Fibroblast of skin of right biceps (primary cell): ENCODE measurements at regions not wholly inside any gene's neighbourhood (a gene's known extent, or its start where the extent isn't known, plus 50 kb on each side); places are given as distances from the start of the nearest gene placed in this dataset.
"Not testable (repeated sequence)": the region's sequence is repeated elsewhere in the genome, so short reads cannot be mapped to it uniquely, and the experiment has no call there.

Experiments
- DNase-seq: peaks from one replicate; pipeline ENCODE4 v3.0.0-alpha.2; 2013

DNA sequence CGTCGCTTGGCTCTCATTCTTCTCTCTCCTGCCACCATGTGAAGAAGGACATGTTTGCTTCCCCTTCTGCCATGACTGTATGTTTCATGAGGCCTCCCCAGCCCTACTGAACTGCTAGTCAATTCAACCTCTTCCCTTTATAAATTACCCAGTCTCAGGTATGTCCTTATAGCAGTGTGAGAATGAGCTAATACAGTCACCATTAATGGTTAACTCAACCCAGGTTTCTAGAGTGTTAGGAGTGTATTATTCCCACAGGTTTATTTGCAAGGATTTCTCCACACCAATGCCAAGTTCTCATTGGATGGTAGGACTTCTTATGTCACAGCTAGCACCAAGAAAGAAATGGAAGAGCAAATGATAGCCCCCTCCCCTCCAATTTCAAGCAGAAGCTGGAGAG, 71.9 kb downstream of the DYNAP start:
- DNase-seq: no peak

DNA sequence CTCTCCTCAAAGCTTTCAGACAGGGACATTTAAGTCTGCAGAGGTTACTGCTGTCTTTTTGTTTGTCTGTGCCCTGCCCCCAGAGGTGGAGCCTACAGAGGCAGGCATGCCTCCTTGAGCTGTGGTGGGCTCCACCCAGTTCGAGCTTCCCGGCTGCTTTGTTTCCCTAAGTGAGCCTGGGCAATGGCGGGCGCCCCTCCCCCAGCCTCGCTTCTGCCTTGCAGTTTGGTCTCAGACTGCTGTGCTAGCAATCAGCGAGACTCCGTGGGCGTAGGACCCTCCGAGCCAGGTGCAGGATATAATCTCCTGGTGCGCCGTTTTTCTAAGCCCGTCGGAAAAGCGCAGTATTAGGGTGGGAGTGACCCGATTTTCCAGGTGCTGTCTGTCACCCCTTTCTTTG, 78.7 kb downstream of the DYNAP start:
- not testable (repeated sequence) for DNase-seq

GRCh38 chr18:54671291-54671881, 80.3 kb downstream of the DYNAP start:
- DNase-seq: peak; percentile 30

DNA sequence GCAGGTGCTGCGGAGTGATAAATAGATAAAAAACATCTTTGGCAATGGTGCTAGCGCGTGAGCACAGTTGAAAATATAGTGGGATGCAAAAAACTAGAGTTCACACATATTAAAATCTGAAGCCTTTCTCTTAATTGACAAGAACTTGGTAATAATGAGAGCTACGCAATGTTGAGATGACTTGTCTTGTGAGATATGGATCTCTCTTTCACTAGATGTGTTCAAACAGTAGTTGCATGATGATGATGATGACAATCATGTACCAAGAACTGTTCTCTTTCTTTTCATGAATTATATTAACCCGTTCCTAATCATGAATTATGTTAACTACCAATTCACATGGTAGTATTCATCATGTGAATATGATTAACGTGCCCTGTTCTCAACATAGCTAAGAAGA, 81.1 kb downstream of the DYNAP start:
- DNase-seq: no peak

DNA sequence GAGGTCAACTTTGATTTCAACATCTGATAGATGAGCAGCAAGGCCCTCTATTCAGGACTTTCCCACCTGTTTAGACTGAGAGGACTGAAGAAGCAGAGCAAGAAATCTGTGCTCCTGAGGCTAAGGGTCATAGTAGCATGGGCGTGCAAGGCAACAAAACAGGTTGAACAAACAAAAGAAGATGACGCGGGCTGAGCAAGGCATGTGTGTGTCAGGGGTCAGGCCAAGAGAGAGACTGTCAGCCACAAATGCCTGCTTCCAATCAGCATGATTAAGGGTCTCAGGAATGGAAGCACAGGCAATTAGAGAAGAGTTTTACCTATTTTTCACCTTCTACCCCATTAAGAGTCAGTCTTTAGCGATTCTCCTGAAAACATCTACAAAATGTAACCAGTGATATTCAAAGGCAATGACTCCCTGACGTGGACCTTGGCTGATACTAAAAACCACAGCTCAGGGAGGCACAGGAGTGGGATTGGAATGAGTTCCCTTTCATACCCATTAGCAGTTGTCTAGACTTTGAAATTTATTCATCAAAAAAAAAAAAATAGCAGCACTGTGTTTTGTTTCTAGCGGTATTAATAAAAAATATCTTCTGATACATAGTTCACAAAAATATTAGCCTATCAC, 81.9 kb downstream of the DYNAP start:
- DNase-seq: no peak

DNA sequence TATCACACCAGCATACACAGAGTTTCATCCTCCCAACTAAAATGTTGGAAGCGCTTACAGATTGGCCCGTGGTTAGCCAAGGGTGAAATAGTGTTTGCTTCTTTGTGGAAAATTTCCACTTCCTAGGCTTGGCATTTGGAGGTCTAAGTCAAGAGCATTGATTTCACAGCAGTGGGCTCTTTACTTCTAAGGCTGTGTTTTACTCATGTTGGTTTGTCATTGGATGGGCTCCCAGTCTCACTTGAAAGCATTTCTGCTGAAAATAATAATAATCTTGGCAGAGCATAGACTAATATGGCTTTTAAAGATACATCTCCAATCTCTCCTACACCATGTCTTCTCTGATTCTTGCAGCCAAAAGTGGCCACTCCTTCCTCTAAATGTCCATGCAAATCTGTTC, 82.9 kb downstream of the DYNAP start:
- no peak for DNase-seq

DNA sequence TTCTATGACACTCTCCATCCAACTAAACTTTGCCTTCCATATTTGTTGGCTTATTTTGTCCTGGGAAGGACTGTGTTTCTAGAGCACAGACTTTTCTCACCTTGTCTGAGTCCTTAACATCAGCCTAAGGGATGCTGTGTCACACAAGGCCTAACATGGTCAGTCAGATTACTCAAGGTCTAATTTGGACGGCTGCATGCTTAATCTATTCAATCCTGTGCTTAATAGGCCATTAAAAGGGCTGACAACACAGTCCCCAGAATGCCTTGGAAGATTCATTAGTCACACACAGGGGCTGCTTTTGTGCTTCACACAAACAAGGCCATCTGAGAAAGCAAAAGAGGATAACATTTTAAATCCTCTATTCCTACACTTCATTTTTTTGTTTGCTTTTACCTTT, 84.0 kb downstream of the DYNAP start:
- no peak for DNase-seq

DNA sequence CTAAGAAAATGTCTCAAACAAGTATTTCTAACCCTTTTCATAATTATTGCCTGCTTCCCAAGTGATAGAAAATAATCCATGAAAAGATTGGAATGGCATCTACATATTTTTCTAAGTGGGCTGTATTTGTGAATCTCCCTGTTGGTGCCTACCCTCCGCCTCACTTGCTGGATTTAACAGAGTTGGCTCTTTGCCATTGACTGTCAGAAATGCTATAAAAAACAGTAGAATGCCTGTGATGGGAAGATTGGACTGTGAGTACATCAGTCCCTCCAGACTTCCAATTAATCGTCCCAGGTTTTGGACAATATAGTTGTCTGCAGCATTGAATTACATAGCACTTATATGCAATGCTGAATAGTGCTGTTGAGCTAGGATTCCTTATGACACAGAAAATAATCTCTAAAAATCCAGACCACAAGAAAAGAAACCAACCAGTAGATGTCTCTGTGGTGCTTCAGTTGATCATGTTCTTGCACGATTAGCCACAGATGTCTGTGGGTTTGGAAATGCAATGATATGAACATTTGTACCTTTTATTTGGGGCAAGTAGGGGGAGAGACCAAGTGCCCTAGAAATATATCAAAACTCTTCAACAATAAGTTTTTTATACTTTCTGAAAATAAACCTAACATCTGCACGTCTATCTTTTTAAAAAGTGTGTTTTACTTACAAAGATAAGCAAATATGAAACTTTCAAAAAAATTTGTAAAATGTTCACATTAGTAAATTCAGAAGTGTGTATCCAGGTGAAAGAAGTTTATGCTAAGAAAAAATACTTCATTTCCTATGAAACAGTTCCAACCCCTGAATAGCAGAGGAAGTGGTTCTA, 88.5 kb downstream of the DYNAP start:
- DNase-seq: peak; percentile 76

- peak; percentile 46 for DNase-seq
These were observed 93.7 kb downstream of the DYNAP start for GRCh38 chr18:54684784-54685183.

DNA sequence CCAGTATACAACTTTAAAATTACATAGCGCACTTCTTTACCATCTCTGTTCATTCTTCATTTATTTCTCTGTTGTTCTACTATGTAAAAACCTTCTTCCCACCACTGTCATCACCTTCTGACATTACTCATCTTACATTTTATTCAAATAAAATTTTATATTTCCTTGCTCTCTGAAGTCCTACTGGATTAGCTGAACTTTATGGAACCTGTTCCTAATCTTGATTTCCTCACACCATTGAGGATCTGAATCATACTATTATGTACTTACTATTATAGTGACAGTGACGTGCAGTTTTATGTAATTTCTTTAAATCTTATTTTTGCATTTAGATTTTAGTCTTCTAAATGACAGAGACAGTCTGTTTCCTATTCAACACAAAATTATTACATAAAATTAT, 98.3 kb downstream of the DYNAP start:
- DNase-seq: no peak

- peak; percentile 43 for DNase-seq
These were observed 99.2 kb downstream of the DYNAP start for GRCh38 chr18:54690198-54690597.

DNA sequence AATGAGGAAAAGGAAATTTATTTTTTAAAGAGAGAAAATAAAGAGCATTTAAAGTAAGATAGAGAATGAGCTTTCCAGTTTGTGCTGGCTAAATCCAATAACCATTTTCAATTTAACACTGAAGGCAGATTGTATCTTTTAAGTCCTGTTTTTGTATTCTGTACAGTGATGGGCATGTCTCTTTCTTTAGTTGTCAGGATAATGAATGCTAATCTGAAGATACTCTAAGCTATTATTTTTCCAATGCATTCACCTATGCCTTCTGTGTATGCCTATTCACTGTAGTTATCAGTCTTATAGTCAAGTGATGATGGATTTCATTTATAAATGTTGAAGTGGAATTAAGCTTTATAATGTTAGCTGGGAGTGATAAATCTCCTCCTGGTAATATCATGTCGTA, 101.4 kb downstream of the DYNAP start:
- DNase-seq: no peak

- DNase-seq: no peak
These were observed 105.7 kb downstream of the DYNAP start for GRCh38 chr18:54696616-54697293.

DNA sequence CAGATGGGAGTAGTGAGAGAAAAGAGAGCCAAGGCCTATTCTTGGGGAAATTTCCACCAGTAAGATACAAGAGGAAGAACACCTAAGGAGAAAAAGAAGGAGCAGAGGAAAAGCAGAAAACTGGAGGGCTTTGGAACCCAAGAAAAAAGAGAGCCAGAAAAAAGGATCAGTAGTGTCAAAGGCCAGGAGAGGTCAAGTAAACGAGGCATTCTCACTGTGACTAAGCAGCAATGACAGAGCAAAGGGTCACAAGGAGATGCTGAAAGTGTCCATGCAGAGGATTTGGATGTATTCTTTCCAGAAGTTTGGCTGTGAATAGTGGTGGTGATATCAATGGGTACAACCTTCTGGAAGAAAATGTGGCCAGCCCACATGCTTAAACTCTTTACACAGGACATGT, 109.5 kb downstream of the DYNAP start:
- no peak for DNase-seq

DNA sequence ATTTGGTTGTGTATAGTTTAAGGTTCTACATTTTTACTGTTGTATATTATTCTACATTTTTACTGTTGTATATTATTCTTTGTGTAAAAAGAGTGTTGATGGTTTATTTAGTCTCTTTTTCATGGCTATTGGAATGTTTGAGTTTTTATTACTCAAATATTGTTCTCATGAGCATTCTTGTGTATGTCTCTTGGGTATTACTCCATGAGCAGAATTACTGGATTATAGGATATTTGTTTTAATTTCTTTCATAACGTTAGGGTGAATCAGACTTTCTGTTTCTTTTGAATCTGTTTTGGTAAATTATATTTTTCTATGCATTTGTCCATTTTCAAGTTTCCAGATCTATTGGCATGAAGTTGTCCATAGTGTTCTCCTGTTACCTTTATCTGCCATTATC, 111.6 kb downstream of the DYNAP start:
- peak; percentile 17 for DNase-seq

- DNase-seq: no peak
These were observed 118.0 kb upstream of the RAB27B start for GRCh38 chr18:54710074-54710899.

GRCh38 chr18:54710900-54711281, 117.4 kb upstream of the RAB27B start:
- DNase-seq: no peak

- DNase-seq: peak; percentile 76
These were observed 116.0 kb upstream of the RAB27B start for GRCh38 chr18:54712306-54712705.

- DNase-seq: no peak
These were observed 115.5 kb upstream of the RAB27B start for GRCh38 chr18:54712758-54713157.

DNA sequence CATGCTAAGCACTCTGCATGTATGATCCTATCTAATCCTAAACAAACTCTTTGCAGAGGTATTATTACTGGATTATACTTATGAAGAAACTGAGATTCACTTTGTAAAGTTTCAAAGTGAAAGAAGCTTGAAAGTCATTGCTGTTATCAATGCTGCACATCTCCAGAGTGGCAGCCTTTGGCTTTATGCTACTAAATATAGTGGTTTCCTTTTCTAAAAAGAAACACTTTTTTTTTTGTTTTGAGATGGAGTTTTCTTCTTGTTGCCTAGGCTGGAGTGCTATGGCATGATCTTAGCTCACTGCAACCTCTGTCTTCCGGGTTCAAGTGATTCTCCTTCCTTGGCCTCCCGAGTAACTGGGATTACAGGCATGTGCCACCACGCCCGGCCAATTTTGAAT, 114.9 kb upstream of the RAB27B start:
- DNase-seq: no peak

DNA sequence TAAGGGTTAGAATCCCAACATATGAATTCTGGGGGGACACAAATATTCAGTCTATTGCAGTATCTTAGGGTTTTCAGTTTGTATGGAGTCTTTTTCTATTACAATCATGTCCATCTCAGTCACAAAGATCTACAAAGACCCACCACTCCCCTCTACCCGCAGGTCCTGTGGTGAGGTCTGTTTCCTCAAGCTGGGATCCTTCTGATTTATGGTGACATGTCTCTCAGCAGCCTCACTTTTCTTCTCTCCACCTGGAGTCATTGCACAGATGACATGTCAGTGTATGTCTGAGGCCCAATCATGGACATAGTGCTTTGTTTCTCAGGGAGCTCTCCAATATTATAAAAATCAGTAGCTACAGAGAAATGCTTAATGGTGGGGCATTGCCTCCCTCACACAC, 113.4 kb upstream of the RAB27B start:
- DNase-seq: no peak

DNA sequence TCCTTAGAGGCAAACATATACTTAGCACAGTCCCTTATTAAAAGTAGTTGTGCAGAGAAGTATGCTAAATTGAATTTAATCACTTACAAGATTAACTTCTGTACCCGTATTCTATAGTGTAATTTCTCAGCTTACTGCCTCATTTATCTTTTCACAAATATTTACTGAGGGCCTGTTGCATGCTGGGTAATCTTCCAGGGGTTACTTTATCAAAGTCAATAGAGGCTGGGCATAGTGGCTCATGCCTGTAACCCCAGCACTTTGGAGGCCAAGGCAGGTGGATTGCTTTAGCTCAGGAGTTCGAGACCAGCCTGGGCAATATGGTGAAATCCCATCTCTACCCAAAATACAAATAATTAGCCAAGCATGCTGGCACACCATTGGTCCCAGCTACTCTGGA, 111.7 kb upstream of the RAB27B start:
- DNase-seq: no peak
